ENCODE measurements at regions not wholly inside any gene's neighbourhood (a gene's known extent, or its start where the extent isn't known, plus 50 kb on each side); places are given as distances from the start of the nearest gene placed in this dataset.

GRCh38 chr4:56757821-56758411 lies 63.6 kb downstream of the SPINK2 start:
- peak; percentile 32 to 50 (median 44) for DNase-seq (ENCODE audit: low read depth in 3 of 3, low spot score in 1 of 3)

- DNase-seq (ENCODE audit: low read depth in 3 of 3, low spot score in 1 of 3), result peak in 1 of 3 donors; percentile 3
These were observed 64.2 kb downstream of the SPINK2 start for GRCh38 chr4:56757261-56757746.

- no peak for DNase-seq (ENCODE audit: low read depth in 3 of 3, low spot score in 1 of 3)
These were observed 65.6 kb downstream of the SPINK2 start for GRCh38 chr4:56755901-56756300.

GRCh38 chr4:56752985-56753384 lies 68.5 kb downstream of the SPINK2 start:
- DNase-seq (ENCODE audit: low read depth in 3 of 3, low spot score in 1 of 3), result no peak

- no peak for DNase-seq (ENCODE audit: low read depth in 3 of 3, low spot score in 1 of 3)
These were observed 69.1 kb upstream of the HOPX start for GRCh38 chr4:56750231-56750630.

- no peak for DNase-seq (ENCODE audit: low read depth in 3 of 3, low spot score in 1 of 3)
These were observed 67.2 kb upstream of the HOPX start for GRCh38 chr4:56748271-56748670.

GRCh38 chr4:56746639-56747038 lies 65.5 kb upstream of the HOPX start:
- no peak for DNase-seq (ENCODE audit: low read depth in 3 of 3, low spot score in 1 of 3)

GRCh38 chr4:56745042-56745441 lies 63.9 kb upstream of the HOPX start:
- no peak for DNase-seq (ENCODE audit: low read depth in 3 of 3, low spot score in 1 of 3)

- DNase-seq (ENCODE audit: low read depth in 3 of 3, low spot score in 1 of 3), result no peak
These were observed 62.9 kb upstream of the HOPX start for GRCh38 chr4:56744030-56744429.

GRCh38 chr4:56743550-56743949 lies 62.5 kb upstream of the HOPX start:
- DNase-seq (ENCODE audit: low read depth in 3 of 3, low spot score in 1 of 3), result no peak

GRCh38 chr4:56742080-56742871 lies 61.2 kb upstream of the HOPX start:
- no peak for DNase-seq (ENCODE audit: low read depth in 3 of 3, low spot score in 1 of 3)

GRCh38 chr4:56741595-56741994 lies 60.5 kb upstream of the HOPX start:
- no peak for DNase-seq (ENCODE audit: low read depth in 3 of 3, low spot score in 1 of 3)

GRCh38 chr4:56739066-56739777 lies 58.1 kb upstream of the HOPX start:
- no peak for DNase-seq (ENCODE audit: low read depth in 3 of 3, low spot score in 1 of 3)

GRCh38 chr4:56737666-56738065 lies 56.6 kb upstream of the HOPX start:
- no peak for DNase-seq (ENCODE audit: low read depth in 3 of 3, low spot score in 1 of 3)

GRCh38 chr4:56733352-56733751 lies 52.3 kb upstream of the HOPX start:
- DNase-seq (ENCODE audit: low read depth in 3 of 3, low spot score in 1 of 3), result no peak

GRCh38 chr4:56732301-56732700 lies 51.2 kb upstream of the HOPX start:
- DNase-seq (ENCODE audit: low read depth in 3 of 3, low spot score in 1 of 3), result no peak

- DNase-seq (ENCODE audit: low read depth in 3 of 3, low spot score in 1 of 3), result no peak
These were observed 50.8 kb upstream of the HOPX start for GRCh38 chr4:56731857-56732256.

All from stimulated activated CD4-positive, alpha-beta T cell treated with anti-CD3 and anti-CD28 coated beads, TNF-alpha, amount 100 ng/mL, for 1 hour (primary cell).